AG10803 (cell line): ENCODE measurements at regions not wholly inside any gene's neighbourhood (a gene's known extent, or its start where the extent isn't known, plus 50 kb on each side); places are given as distances from the start of the nearest gene placed in this dataset.
A peak's percentile ranks its signal among the peaks of the same experiment; 100 is the strongest.

Experiments
- DNase-seq: peaks from one replicate; pipeline ENCODE4 v3.0.0; 2010; ENCODE audit warnings: low read depth
- H3K4me3 ChIP-seq: 2 replicates; pipeline ENCODE4 v1.5.1; 2011; ENCODE audit warnings: mild to moderate bottlenecking, low read length, control low read depth
- TF ChIP-seq, protein P1 (sequence below): conservative IDR thresholded peaks from 2 replicates; pipeline ENCODE4 v1.5.1; 2011; ENCODE audit warnings: mild to moderate bottlenecking, low read length, control low read depth, inconsistent platforms

DNA sequence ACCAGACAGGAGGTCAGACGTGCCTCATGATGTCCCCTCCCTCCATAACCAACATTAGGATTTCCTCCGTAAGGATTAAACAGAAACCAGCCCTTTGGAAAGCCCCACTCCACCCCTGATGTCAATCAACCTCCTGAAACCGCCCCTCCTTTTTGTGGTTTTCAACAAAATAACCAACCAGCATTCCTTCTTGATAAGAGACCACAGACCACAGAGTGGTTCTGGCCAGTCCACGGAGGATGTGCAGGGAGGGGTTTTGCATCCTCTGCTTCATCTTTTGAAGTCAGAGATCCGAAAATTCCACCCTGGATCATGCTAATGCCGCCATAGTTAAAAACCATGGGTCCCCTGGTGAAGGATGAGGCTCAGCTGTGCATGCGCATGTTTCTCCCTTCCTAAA is 180.0 kb upstream of the CCDC150 start:
- DNase-seq = peak; percentile 19
- TF ChIP-seq, protein P1, sequence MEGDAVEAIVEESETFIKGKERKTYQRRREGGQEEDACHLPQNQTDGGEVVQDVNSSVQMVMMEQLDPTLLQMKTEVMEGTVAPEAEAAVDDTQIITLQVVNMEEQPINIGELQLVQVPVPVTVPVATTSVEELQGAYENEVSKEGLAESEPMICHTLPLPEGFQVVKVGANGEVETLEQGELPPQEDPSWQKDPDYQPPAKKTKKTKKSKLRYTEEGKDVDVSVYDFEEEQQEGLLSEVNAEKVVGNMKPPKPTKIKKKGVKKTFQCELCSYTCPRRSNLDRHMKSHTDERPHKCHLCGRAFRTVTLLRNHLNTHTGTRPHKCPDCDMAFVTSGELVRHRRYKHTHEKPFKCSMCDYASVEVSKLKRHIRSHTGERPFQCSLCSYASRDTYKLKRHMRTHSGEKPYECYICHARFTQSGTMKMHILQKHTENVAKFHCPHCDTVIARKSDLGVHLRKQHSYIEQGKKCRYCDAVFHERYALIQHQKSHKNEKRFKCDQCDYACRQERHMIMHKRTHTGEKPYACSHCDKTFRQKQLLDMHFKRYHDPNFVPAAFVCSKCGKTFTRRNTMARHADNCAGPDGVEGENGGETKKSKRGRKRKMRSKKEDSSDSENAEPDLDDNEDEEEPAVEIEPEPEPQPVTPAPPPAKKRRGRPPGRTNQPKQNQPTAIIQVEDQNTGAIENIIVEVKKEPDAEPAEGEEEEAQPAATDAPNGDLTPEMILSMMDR = no peak
- no peak overlapping the region for H3K4me3 ChIP-seq

DNA sequence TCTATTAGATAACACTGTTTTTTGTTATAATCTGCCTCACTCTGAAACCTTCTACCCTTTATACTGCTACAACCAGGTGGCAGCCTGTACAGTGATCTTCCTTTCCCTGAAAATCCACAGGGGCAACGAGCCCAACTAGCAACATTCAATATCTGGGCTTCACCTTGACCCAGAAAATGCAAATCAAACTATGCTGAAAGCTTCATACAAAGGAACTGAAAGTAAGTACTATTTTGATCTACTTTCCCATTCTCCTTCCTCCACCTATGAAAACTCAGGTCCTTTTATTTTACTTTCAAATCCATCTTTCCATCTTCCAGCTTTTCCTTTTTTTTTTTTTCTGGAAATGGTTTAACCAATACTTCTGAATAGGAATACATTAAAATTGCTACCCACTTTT is 175.8 kb upstream of the CCDC150 start:
- no peak for DNase-seq
- TF ChIP-seq, protein P1 = no peak
- H3K4me3 ChIP-seq = no peak overlapping the region

DNA sequence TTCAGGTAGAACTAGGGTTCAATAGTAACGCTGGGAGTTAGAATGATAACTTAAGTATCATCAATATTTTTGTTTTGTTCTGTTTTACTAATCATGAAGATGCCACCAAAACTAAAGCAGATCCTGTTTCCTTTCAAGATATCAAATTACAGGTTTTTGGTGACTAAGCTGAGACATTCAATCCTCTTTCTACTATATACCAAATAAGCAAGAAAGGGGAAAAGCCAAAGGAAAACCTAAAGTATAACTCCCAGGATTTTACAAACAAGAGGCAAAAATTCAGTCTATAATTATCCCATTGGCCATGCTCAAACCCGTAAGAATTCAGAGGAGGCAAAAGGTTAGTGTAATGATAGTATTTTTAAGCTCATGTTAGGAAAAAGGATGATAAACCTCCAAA is 175.2 kb upstream of the CCDC150 start:
- H3K4me3 ChIP-seq = no peak overlapping the region
- no peak for DNase-seq
- TF ChIP-seq, protein P1 = no peak

DNA sequence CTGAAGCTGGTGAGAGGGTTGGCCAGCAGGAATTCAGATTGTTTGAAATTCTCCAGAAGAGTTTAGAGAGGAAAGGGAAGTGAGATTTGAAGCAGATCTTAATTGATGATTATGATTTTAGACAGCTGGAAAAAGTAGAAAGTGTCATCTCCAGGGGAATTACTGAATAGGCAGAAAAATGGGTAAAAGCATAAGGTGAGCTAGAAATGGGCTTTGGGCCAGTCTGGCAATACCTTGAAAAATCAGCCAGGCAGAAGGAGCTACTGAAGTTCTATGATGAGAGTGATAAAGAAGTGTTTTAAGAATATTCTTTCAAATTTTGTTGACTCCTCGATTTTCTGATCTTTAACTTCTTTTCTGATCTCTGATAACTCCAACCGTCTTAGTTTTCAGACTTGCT is 172.9 kb upstream of the CCDC150 start:
- no peak for DNase-seq
- no peak overlapping the region for H3K4me3 ChIP-seq
- TF ChIP-seq, protein P1 = no peak

DNA sequence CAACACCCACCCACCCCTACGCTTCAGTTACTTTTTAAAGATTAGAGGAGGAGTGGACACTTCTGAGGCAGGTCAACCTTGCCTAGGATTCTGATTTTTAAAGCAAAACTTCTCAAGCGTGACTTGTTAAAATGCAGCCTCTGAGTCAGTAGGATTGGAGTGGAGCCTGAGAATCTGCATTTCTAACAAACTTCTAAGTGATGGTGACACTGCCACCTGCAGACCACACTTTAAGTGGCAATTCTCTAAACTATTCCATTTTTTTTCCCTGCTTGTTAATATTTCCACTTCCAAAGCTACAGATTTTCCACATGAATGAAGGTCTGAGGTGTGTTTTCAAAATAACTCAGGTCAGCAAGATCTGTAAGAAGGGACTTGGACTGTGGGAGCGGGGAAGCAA is 171.1 kb upstream of the CCDC150 start:
- DNase-seq = no peak
- no peak overlapping the region for H3K4me3 ChIP-seq
- TF ChIP-seq, protein P1 = no peak

DNA sequence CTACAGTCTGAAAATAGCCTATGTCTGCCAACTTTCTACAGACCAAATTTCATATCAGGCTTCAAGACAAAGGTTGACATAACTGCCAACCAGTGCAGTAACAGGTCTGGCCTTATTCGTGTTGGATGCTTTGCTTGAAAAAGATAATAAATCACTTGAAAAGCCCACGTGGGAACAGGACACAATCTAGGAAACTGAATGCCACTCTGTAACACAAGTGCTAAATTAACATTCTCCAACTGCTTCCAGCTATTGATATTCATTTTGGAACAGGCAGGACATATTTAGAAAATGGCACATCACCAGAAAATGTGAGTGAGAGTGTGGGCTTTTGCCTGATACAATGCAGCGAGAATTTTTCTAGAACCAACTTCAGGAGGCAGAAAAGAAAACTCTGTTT is 165.9 kb upstream of the CCDC150 start:
- peak; percentile 34 for DNase-seq
- H3K4me3 ChIP-seq = no peak overlapping the region
- TF ChIP-seq, protein P1 = no peak

DNA sequence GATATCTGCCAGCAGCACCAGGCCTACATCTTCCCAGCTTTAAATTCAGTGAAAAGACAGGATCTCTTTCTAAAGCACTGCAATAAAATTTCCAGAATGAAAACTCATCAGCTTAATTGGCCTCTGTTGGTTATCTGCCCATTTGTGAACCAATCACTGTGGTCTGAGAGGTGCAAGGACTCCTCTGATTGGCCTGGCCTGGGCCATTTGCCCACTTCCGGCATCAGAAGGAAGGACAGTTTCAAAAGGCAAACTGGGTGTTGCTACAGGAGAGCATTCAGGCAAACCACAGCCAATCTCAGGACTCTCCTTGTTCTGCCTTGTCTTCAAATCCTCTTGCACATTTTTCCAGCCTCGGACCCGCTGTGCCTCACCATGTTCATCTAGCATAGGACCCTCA is 163.9 kb upstream of the CCDC150 start:
- DNase-seq = no peak
- H3K4me3 ChIP-seq = no peak overlapping the region
- TF ChIP-seq, protein P1 = no peak
